Chondrocyte (in vitro differentiated cells): ENCODE measurements at regions not wholly inside any gene's neighbourhood (a gene's known extent, or its start where the extent isn't known, plus 50 kb on each side); places are given as distances from the start of the nearest gene placed in this dataset.

Source experiments
- DNase-seq: peaks from one replicate; pipeline ENCODE4 v3.0.0; 2021; ENCODE audit warnings: mixed read lengths, low spot score
- H3K27ac Mint-ChIP-seq: one replicate; pipeline ENCODE4 v1.8.0; 2021; ENCODE audit warnings: mild to moderate bottlenecking, moderate library complexity, mixed read lengths; ENCODE audit not compliant: unreplicated experiment
- H3K27me3 Mint-ChIP-seq: 2 replicates; pipeline ENCODE4 v1.8.0; 2021; ENCODE audit warnings: low read depth, mixed read lengths
- H3K36me3 Mint-ChIP-seq: 2 replicates; pipeline ENCODE4 v1.8.0; 2021; ENCODE audit warnings: low read depth, mixed read lengths
- H3K4me1 Mint-ChIP-seq: 2 replicates; pipeline ENCODE4 v1.8.0; 2021; ENCODE audit warnings: low read depth, mild to moderate bottlenecking, mixed read lengths
- H3K4me3 Mint-ChIP-seq: one replicate; pipeline ENCODE4 v1.8.0; 2021; ENCODE audit warnings: mild to moderate bottlenecking, moderate library complexity, mixed read lengths; ENCODE audit not compliant: unreplicated experiment
- H3K9me3 Mint-ChIP-seq: 2 replicates; pipeline ENCODE4 v1.8.0; 2021; ENCODE audit warnings: low read depth, mixed read lengths
- CTCF ChIP-seq: fragments of 200-600 bp; sonication (generic); IDR thresholded peaks from 2 replicates; pipeline ENCODE4 v1.5.0; 2021; ENCODE audit warnings: antibody characterized with exemption, mild to moderate bottlenecking, moderate library complexity

DNA sequence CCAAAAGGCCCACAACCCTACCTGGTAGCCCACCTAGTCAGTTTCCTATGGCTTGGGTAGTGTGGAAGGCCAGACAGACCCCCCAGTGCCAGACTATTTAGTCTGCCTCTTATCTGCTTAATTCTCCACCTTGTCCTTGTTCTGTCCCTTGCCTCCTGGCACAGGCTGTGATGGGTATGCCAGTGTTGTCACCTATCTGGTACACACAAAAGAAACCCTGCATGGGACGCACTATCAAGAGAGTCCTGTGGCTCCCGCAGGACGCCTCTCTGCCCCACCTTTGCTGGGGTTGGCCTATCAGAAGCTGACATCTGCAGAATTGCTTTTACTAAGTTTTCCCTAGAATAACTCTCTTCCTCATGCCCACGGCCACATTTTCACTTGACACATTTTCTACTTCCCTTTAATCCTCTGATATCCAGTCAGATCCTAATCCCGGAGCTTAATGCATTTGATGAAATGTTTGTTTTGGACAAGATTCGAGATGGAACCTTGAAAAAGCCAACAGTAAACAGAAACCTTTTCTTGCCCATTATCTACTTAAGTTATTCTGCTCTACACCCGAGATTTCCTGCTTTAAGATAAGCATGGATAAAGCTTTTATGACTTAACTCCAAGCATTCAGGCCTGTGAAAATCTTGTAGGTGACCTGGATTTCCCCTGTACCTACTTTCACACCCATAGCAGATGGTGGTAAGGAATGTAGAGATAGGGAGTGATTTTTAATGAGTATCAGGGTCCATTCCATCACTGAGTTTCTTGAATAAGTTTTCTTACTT is 468.5 kb downstream of the ZNF608 start:
- TF ChIP-seq CTCF, result no peak
- Mint-ChIP-seq H3K4me3 (no peak overlapping the region), H3K4me1 (peaks cover 9% of the 10 kb centered on the region), H3K9me3 (no peaks in the 10 kb centered on the region), H3K27ac (no peak overlapping the region), H3K36me3 (no peaks in the 10 kb centered on the region), H3K27me3 (no peaks in the 10 kb centered on the region)
- no peak for DNase-seq

DNA sequence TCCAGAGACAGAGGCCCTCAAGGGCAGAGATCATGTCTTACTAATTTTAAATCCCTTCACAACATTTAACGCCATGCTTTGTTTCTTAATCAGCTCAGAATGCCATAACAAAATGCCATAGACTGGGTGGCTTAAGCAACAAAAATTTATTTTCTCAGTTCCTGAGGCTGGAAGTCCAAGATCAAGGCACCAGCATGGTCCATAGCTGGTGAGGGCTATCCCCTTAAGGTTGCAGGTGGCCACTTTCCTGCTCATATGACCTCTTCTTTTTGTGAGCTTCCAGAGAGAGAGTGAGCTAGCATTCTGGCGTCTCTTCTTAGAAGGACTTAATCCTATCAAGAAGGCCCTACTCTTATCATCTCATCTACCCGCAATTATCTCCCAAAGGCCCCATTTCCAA is 470.3 kb downstream of the ZNF608 start:
- Mint-ChIP-seq H3K4me1 (peaks cover 7% of the 10 kb centered on the region), H3K36me3 (no peaks in the 10 kb centered on the region), H3K27ac (no peak overlapping the region), H3K27me3 (no peaks in the 10 kb centered on the region), H3K4me3 (no peak overlapping the region), H3K9me3 (no peaks in the 10 kb centered on the region)
- no peak for TF ChIP-seq CTCF
- DNase-seq, result no peak

- no peak overlapping the region for H3K4me3 Mint-ChIP-seq
- peaks cover 7% of the 10 kb centered on the region for H3K4me1 Mint-ChIP-seq
- no peak for DNase-seq
- no peaks in the 10 kb centered on the region for H3K36me3 Mint-ChIP-seq
- H3K9me3 Mint-ChIP-seq, result no peaks in the 10 kb centered on the region
- no peaks in the 10 kb centered on the region for H3K27me3 Mint-ChIP-seq
- no peak overlapping the region for H3K27ac Mint-ChIP-seq
- no peak for TF ChIP-seq CTCF
These were observed 471.5 kb downstream of the ZNF608 start for GRCh38 chr5:124274949-124275348.

GRCh38 chr5:124264499-124264898 is 481.9 kb downstream of the ZNF608 start:
- no peak for TF ChIP-seq CTCF
- DNase-seq, result no peak
- H3K27ac Mint-ChIP-seq, result no peak overlapping the region

DNA sequence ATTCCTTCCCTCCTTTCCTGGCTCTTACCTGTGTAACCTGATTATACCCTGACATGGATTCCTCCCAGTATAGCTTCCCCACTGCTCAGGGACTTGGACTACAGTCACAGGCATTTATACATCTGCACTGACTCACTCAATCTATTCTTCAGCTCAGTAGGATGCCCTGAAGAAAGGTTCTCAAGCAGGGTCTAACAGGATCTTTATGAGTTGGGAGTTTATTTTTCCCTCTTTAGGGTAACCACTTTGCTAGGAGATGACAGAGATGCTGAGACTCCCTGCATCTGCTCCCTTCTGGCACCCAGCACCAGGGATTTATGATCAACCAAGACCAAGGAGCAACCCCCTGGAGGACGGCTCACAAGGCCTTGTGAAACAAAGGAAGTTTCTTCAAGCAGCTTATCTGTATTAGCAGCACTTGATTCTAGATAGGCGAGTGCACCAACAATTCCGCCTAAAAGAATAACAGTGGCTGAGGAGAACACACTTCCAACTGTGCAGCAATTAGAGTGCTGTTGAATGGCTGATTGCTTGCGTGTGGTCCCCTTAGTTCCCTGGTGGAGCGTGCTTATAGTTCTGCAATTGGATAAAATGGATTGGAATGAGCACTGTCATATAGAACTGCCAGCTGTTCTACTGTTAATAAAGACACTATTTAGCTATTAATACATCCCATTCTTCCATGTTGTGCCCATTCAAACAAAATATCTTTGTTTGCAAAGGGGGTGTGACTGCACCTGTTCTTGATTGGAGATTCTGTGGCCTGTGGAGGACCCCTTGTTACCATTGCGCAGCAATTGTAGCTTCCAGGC is 482.6 kb downstream of the ZNF608 start:
- Mint-ChIP-seq H3K4me3 (no peak overlapping the region), H3K36me3 (no peaks in the 10 kb centered on the region), H3K9me3 (no peaks in the 10 kb centered on the region), H3K27me3 (no peaks in the 10 kb centered on the region), H3K4me1 (no peaks in the 10 kb centered on the region), H3K27ac (no peak overlapping the region)
- no peak for DNase-seq
- TF ChIP-seq CTCF, result no peak

More at GRCh38 chr5:124264499-124264898, 481.9 kb downstream of the ZNF608 start:
- Mint-ChIP-seq H3K9me3 (no peaks in the 10 kb centered on the region), H3K4me1 (no peaks in the 10 kb centered on the region), H3K4me3 (no peak overlapping the region), H3K36me3 (no peaks in the 10 kb centered on the region), H3K27me3 (no peaks in the 10 kb centered on the region)
